Stomach (tissue), 8 donors: ENCODE measurements at regions not wholly inside any gene's neighbourhood (a gene's known extent, or its start where the extent isn't known, plus 50 kb on each side); places are given as distances from the start of the nearest gene placed in this dataset.

ENCODE experiments used
- DNase-seq, 2 donors: peaks; one replicate each; pipeline versions ENCODE4 v3.0.0 to v3.0.0-alpha.2; 2013 to 2019
- H3K27ac ChIP-seq, 5 donors: fragments of 200-600 bp in 4 of 5; sonication (generic) in 4 of 5; one replicate each; pipeline ENCODE4 v1.5.1; 2013 to 2019; ENCODE audit warnings: mild to moderate bottlenecking in 1 of 5, moderate library complexity in 1 of 5
- H3K27me3 ChIP-seq, 3 donors: fragments of 200-600 bp; sonication (generic); one replicate each; pipeline ENCODE4 v1.5.1; 2017 to 2019; ENCODE audit warnings: mixed run types in 1 of 3
- H3K36me3 ChIP-seq, 4 donors: fragments of 200-600 bp; sonication (generic); 1 replicate in 3 of 4; 2 replicates in 1 of 4; pipeline ENCODE4 v1.5.1; 2016 to 2019
- H3K4me1 ChIP-seq, 4 donors: fragments of 200-600 bp; sonication (generic); one replicate each; pipeline ENCODE4 v1.5.1; 2016 to 2019
- H3K4me3 ChIP-seq, 4 donors: fragments of 200-600 bp; sonication (generic) in 3 of 4; one replicate each; pipeline ENCODE4 v1.5.1; 2016 to 2019; ENCODE audit warnings: mild to moderate bottlenecking in 1 of 4
- H3K9me3 ChIP-seq, 4 donors: fragments of 200-600 bp; sonication (generic); one replicate each; pipeline ENCODE4 v1.5.1; 2016 to 2019
- EP300 ChIP-seq: sonication (generic); formaldehyde crosslinking; IDR thresholded peaks from one replicate; pipeline ENCODE4 v1.6.1; 2017; ENCODE audit warnings: antibody characterized with exemption
- POLR2A ChIP-seq, 4 donors: fragments of 450-650 bp; IDR thresholded peaks; one replicate each; pipeline ENCODE4 v1.6.1; 2016; ENCODE audit warnings: antibody characterized with exemption in 4 of 4, control low read depth in 2 of 4, mild to moderate bottlenecking in 1 of 4, moderate library complexity in 1 of 4
- POLR2AphosphoS5 ChIP-seq, 3 donors: sonication (generic); formaldehyde crosslinking; IDR thresholded peaks; one replicate each; pipeline ENCODE4 v1.6.1; 2016; ENCODE audit warnings: antibody characterized with exemption in 3 of 3
- WGBS, 5 donors: extraction: QIAGEN DNeasy Blood & Tissue Kit in 3 of 5; methylation state at CpG; one replicate each; pipeline versions ENCODE4 v1.1.5 to v1.1.7; 2013 to 2018; 5-methylcytosine and 5-hydroxymethylcytosine counted together
- intact Hi-C: fragments of 100-400 bp; cut with DNase I; formaldehyde crosslinking; loops from one replicate; pipeline ENCODE4 v1.15.1; 2023; ENCODE audit warnings: low total_unique reads
- TF ChIP-seq, protein P1 (sequence below), 7 experiments: fragments of 450-650 bp in 4 of 7; fragments of 200-600 bp in 3 of 7; sonication (generic) in 3 of 7; IDR thresholded peaks; one replicate each; pipeline ENCODE4 v1.5.1; 2016 to 2019; ENCODE audit warnings: antibody characterized with exemption in 7 of 7, control low read depth in 2 of 7, mild to moderate bottlenecking in 1 of 7
- donor health status: healthy with polysubstance abuse.
- donor health status: Bipolar disorder and iron deficiency.
- donor health status: healthy.

DNA sequence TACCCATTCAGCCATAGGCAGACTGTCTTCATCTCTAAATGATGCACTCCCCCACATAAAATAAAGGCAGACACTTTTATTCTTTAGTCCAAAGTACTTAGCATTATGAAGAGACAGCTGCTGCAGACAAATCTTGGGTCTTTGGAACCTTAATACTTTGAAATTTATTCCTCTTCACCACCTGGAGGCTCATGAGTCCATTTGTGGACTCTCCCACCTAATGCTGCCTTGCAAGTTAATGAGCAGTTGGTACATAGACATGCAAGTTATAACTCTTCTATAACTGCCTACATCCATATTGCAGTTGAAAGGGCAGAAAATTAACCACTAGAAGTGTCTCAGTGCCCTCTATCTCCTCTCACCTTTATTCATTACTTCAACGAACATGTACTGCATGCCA lies 118.6 kb upstream of the CPEB2 start:
- H3K27ac ChIP-seq, result no peak overlapping the region
- intact Hi-C loops, result no loop called here
- DNase-seq, result no peak
- TF ChIP-seq POLR2AphosphoS5 (IDR thresholded peaks at IDR 0.05) (no peak), EP300 (no peak), POLR2A (IDR thresholded peaks at IDR 0.05) (no peak)
- TF ChIP-seq, protein P1, sequence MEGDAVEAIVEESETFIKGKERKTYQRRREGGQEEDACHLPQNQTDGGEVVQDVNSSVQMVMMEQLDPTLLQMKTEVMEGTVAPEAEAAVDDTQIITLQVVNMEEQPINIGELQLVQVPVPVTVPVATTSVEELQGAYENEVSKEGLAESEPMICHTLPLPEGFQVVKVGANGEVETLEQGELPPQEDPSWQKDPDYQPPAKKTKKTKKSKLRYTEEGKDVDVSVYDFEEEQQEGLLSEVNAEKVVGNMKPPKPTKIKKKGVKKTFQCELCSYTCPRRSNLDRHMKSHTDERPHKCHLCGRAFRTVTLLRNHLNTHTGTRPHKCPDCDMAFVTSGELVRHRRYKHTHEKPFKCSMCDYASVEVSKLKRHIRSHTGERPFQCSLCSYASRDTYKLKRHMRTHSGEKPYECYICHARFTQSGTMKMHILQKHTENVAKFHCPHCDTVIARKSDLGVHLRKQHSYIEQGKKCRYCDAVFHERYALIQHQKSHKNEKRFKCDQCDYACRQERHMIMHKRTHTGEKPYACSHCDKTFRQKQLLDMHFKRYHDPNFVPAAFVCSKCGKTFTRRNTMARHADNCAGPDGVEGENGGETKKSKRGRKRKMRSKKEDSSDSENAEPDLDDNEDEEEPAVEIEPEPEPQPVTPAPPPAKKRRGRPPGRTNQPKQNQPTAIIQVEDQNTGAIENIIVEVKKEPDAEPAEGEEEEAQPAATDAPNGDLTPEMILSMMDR (IDR thresholded peaks at IDR 0.05), result no peak
- no peaks in the 10 kb centered on the region for H3K4me1 ChIP-seq
- no peak overlapping the region for H3K4me3 ChIP-seq
- 80 to 93% (median 86%) methylated on average over 1 of the region's 1 CpG for WGBS, 5 donors
- no peaks in the 10 kb centered on the region for H3K9me3 ChIP-seq
- H3K36me3 ChIP-seq, result no peaks in the 10 kb centered on the region
- no peaks in the 10 kb centered on the region for H3K27me3 ChIP-seq

DNA sequence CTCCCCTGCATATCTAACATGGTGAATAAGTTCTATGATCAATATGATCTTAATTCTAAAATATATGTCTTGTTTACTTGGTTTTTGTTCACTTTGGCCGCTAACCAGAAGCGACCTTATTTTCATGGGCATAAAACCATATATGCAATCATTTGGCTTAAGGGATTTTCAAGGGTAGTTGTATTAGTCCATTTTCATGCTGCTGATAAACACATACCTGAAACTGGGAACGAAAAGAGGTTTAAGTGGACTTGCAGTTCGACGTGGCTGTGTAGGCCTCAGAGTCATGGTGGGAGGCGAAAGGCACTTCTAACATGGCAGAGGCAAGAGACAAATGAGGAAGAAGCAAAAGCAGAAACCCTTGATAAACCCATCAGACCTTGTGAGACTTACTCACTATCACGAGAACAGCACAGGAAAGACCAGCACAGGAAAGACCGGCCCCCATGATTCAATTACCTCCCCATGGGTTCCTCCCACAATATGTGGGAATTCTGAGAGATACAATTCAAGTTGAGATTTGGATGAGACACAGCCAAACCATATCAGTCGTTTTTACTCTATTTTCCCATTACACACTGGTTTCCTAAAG lies 114.3 kb upstream of the CPEB2 start:
- Histone ChIP-seq H3K4me1 (no peaks in the 10 kb centered on the region), H3K4me3 (no peak overlapping the region), H3K9me3 (no peaks in the 10 kb centered on the region), H3K27me3 (no peaks in the 10 kb centered on the region), H3K36me3 (no peaks in the 10 kb centered on the region), H3K27ac (no peak overlapping the region)
- no peak for DNase-seq
- intact Hi-C loops, result no loop called here
- TF ChIP-seq EP300 (no peak), POLR2A (IDR thresholded peaks at IDR 0.05) (no peak), POLR2AphosphoS5 (IDR thresholded peaks at IDR 0.05) (no peak)
- TF ChIP-seq, protein P1 (IDR thresholded peaks at IDR 0.05), result no peak
- 85 to 89% (median 87%) methylated on average over 9 of the region's 9 CpGs for WGBS, 5 donors

DNA sequence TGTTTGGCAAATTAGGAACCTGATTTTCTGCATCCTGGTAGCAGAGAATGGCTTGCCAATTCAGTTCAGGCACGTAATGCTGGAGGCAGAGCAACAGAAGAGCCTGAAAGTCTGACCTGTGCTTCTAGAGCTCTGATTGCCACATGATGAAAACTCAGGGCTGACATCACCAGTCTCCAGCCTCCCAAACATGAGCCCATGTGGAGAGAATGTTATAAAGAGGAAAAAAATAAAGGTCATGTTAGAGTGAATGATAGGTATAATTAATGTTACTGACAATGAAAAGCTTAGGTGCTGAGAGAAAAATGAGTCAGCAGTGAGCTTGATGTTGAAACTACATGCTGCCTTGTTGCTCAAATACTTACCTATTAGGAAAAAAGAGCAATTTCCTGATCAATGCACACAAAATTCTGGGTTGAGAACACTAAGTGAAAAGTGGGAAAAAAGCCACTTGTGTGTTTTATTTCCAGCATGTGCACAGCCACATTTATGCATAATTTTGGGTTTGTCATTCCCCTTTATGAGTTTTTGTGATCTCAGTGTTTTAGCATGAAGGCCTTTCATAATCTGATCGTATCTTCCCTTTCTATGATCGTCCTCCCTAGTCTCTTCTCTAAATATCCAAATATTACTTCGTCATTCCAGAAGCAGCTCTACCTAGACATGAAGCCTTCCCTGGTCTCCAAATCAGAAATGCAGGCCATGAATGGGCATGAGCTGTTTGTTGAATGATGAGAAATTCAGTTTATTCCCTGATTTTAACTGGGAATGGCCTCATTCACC lies 113.3 kb upstream of the CPEB2 start:
- WGBS, 5 donors, result 73 to 77% (median 75%) methylated on average over 4 of the region's 4 CpGs
- no peaks in the 10 kb centered on the region for H3K36me3 ChIP-seq
- intact Hi-C loops, result no loop called here
- H3K9me3 ChIP-seq, result no peaks in the 10 kb centered on the region
- no peak overlapping the region for H3K27ac ChIP-seq
- no peak for DNase-seq
- no peaks in the 10 kb centered on the region for H3K27me3 ChIP-seq
- H3K4me3 ChIP-seq, result no peak overlapping the region
- TF ChIP-seq POLR2A (IDR thresholded peaks at IDR 0.05) (no peak), POLR2AphosphoS5 (IDR thresholded peaks at IDR 0.05) (no peak), EP300 (no peak)
- TF ChIP-seq, protein P1 (IDR thresholded peaks at IDR 0.05), result no peak
- H3K4me1 ChIP-seq, result no peaks in the 10 kb centered on the region

DNA sequence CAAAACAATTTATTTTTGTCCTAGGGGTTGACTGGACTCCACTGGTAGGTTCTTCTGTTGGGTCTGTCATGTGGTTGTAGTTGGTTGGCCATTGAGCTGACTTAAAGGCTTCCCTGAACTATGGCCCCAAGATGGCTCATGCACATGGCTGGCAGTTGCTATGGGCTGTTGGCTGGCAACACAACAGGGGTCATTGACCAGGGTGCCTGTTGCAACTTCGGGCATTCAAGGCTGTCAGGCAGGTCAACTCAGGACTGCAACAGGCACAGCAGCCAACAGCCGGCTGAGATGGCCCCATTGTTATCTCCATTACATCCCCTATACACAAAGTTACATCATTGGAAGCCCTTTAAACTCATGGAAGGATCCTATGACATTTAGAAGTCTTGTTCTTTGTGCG lies 109.7 kb upstream of the CPEB2 start:
- WGBS, 5 donors, result 87 to 96% (median 89%) methylated on average over 2 to 3 of the region's 3 CpGs
- Histone ChIP-seq H3K4me1 (no peaks in the 10 kb centered on the region), H3K9me3 (no peaks in the 10 kb centered on the region), H3K27ac (no peak overlapping the region), H3K27me3 (no peaks in the 10 kb centered on the region), H3K36me3 (no peaks in the 10 kb centered on the region), H3K4me3 (no peak overlapping the region)
- TF ChIP-seq, protein P1 (IDR thresholded peaks at IDR 0.05), result no peak
- no peak for TF ChIP-seq EP300
- no peak for TF ChIP-seq POLR2A (IDR thresholded peaks at IDR 0.05)
- TF ChIP-seq POLR2AphosphoS5 (IDR thresholded peaks at IDR 0.05), result no peak
- DNase-seq, result no peak
- intact Hi-C loops, result no loop called here
